GM12878 (cell line): ENCODE measurements at regions not wholly inside any gene's neighbourhood (a gene's known extent, or its start where the extent isn't known, plus 50 kb on each side); places are given as distances from the start of the nearest gene placed in this dataset.

ENCODE experiments used
- ATAC-seq: fragments of 200-7000 bp; cut with Tn5 transposase; 3 replicates; pipeline ENCODE4 v1.9.1; 2020; ENCODE audit warnings: mild to moderate bottlenecking, moderate library complexity
- BruUV-seq: library from RNA; stranded (reverse); fragments of 400-500 nt; replicated peaks from 2 replicates; lab custom pipeline; 2021; lab: Mats Ljungman, UMichigan
- CTCF ChIA-PET: fragments of 300-600 bp; sonication (Branson Sonifier 250); formaldehyde crosslinking; extraction: SDS; loops from one replicate; lab custom pipeline; 2021; ENCODE audit warnings: inconsistent platforms; lab: Yijun Ruan, JAX
- POLR2A ChIA-PET: fragments of 350-600 bp; formaldehyde crosslinking; extraction: SDS; loops from one replicate; lab custom pipeline; 2021; ENCODE audit warnings: inconsistent platforms; lab: Charles Lee
- RAD21 ChIA-PET: fragments of 300-600 bp; sonication (Branson Sonifier 250); formaldehyde crosslinking; loops from one replicate; lab custom pipeline; 2023; ENCODE audit warnings: antibody characterized with exemption; ENCODE audit not compliant: unreplicated experiment; lab: Charles Lee
- SMC1A ChIA-PET: fragments of 300-600 bp; sonication (Branson Sonifier 250); formaldehyde crosslinking; loops from one replicate; lab custom pipeline; 2023; ENCODE audit not compliant: unreplicated experiment, uncharacterized antibody; lab: Charles Lee
- DNase-seq: peaks from one replicate; pipeline ENCODE4 v3.0.0-alpha.2; 2011; ENCODE audit warnings: low read depth, low spot score
- FAIRE-seq: peaks from 3 replicates; lab custom pipeline; 2011; peaks lifted over from hg19 to GRCh38; lab: Jason Lieb, UNC
- H2AFZ ChIP-seq: 2 replicates; pipeline ENCODE4 v1.6.0; 2011; ENCODE audit warnings: low read depth, low read length, control low read depth; ENCODE audit not compliant: control insufficient read depth
- H3K27ac ChIP-seq: 2 replicates; pipeline ENCODE4 v1.5.1; 2011; ENCODE audit warnings: control low read depth; ENCODE audit not compliant: control insufficient read depth, insufficient read depth
- H3K27me3 ChIP-seq, 2 experiments: replicated peaks in 1 of 2; 2 replicates each; pipeline versions ENCODE4 v1.6.0 to v1.6.1; 2011; ENCODE audit warnings: low read length in 1 of 2; ENCODE audit not compliant: control insufficient read depth in 2 of 2, insufficient read depth in 2 of 2
- H3K36me3 ChIP-seq, 2 experiments: 2 replicates each; pipeline ENCODE4 v1.5.1; 2011; ENCODE audit warnings: low read length in 1 of 2; ENCODE audit not compliant: control insufficient read depth in 2 of 2, insufficient read depth in 2 of 2
- H3K4me1 ChIP-seq: 2 replicates; pipeline ENCODE4 v1.6.1; 2011; ENCODE audit warnings: mild to moderate bottlenecking, low read length, moderate library complexity, mixed read lengths; ENCODE audit not compliant: control insufficient read depth, insufficient read depth
- H3K4me2 ChIP-seq: 2 replicates; pipeline ENCODE4 v1.6.0; 2011; ENCODE audit warnings: control low read depth; ENCODE audit not compliant: control insufficient read depth, insufficient read depth
- H3K4me3 ChIP-seq: fragments of 200-600 bp; sonication (generic); 2 replicates; pipeline ENCODE4 v1.5.1; 2016
- H3K79me2 ChIP-seq: 2 replicates; pipeline ENCODE4 v1.6.0; 2011; ENCODE audit warnings: low read length; ENCODE audit not compliant: control insufficient read depth, insufficient read depth
- H3K9ac ChIP-seq: 2 replicates; pipeline ENCODE4 v1.8.0; 2011; ENCODE audit warnings: low read length, control low read depth, mixed read lengths; ENCODE audit not compliant: control insufficient read depth, insufficient read depth
- H3K9me3 ChIP-seq: replicated peaks from 3 replicates; pipeline ENCODE4 v1.5.1; 2011; ENCODE audit warnings: mild to moderate bottlenecking, low read length; ENCODE audit not compliant: control insufficient read depth, insufficient read depth
- H4K20me1 ChIP-seq: 2 replicates; pipeline ENCODE4 v1.6.0; 2011; ENCODE audit not compliant: control insufficient read depth, insufficient read depth
- CEBPB ChIP-seq, 2 experiments: fragments of 150-350 bp in 1 of 2; IDR thresholded peaks; 2 replicates each; pipeline ENCODE4 v1.6.1; 2012 to 2014; ENCODE audit warnings: low read depth in 2 of 2, low read length in 2 of 2, borderline replicate concordance in 1 of 2, inconsistent platforms in 1 of 2
- CHD1 ChIP-seq: IDR thresholded peaks from 2 replicates; pipeline ENCODE4 v1.6.1; 2012; ENCODE audit warnings: low read depth, low read length, improper control_type of control experiment
- FOXK2 ChIP-seq: fragments of 450-650 bp; IDR thresholded peaks from 2 replicates; pipeline ENCODE4 v1.6.1; 2017; ENCODE audit warnings: mild to moderate bottlenecking, moderate library complexity
- MXI1 ChIP-seq: fragments of 150-350 bp; IDR thresholded peaks from 2 replicates; pipeline ENCODE4 v1.6.1; 2011; ENCODE audit warnings: low read depth, mild to moderate bottlenecking, inconsistent platforms, low read length, improper control_type of control experiment
- MYB ChIP-seq: fragments of 150-350 bp; IDR thresholded peaks from 2 replicates; pipeline ENCODE4 v1.6.1; 2014; ENCODE audit warnings: mild to moderate bottlenecking, low read depth, low read length, borderline replicate concordance
- NBN ChIP-seq: fragments of 450-650 bp; IDR thresholded peaks from 2 replicates; pipeline ENCODE4 v1.6.1; 2016
- SMAD5 ChIP-seq: IDR thresholded peaks from 2 replicates; pipeline ENCODE4 v1.6.1; 2016; ENCODE audit warnings: antibody characterized with exemption, low read depth
- TCF7 ChIP-seq: IDR thresholded peaks from 2 replicates; pipeline ENCODE4 v1.6.1; 2014; ENCODE audit warnings: antibody characterized with exemption, borderline replicate concordance
- YBX1 ChIP-seq: fragments of 450-650 bp; IDR thresholded peaks from 2 replicates; pipeline ENCODE4 v1.6.1; 2016; ENCODE audit warnings: antibody characterized with exemption
- ZBED1 ChIP-seq: IDR thresholded peaks from 2 replicates; pipeline ENCODE4 v1.6.1; 2016; ENCODE audit warnings: borderline replicate concordance
- ZNF622 ChIP-seq: fragments of 450-650 bp; IDR thresholded peaks from 2 replicates; pipeline ENCODE4 v1.6.1; 2017; ENCODE audit warnings: mild to moderate bottlenecking, inconsistent platforms
- WGBS: methylation state at CpG from one replicate; pipeline ENCODE4 v1.1.6; 2016; ENCODE audit warnings: low lambda C conversion rate; ENCODE audit not compliant: insufficient replicate concordance, insufficient coverage; ENCODE audit errors: missing lambda C conversion rate; 5-methylcytosine and 5-hydroxymethylcytosine counted together
- in situ Hi-C: fragments of 300-500 bp; cut with MboI; formaldehyde crosslinking; loops from 9 replicates; pipeline ENCODE4 v1.14.3; 2018; ENCODE audit warnings: mixed read lengths
- intact Hi-C: fragments of 100-400 bp; cut with micrococcal nuclease; formaldehyde crosslinking; loops from one replicate; pipeline ENCODE4 v1.14.2; 2022; ENCODE audit not compliant: unreplicated experiment
- TF ChIP-seq, protein P1 (sequence below): fragments of 450-650 bp; IDR thresholded peaks from 2 replicates; pipeline ENCODE4 v1.6.1; 2014; ENCODE audit warnings: mild to moderate bottlenecking
- TF ChIP-seq, protein P2 (sequence below): fragments of 450-650 bp; conservative IDR thresholded peaks from 2 replicates; pipeline ENCODE4 v1.6.1; 2017; ENCODE audit warnings: mild to moderate bottlenecking, moderate library complexity
- TF ChIP-seq, protein P3 (sequence below): fragments of 450-650 bp; IDR thresholded peaks from 2 replicates; pipeline ENCODE4 v1.6.1; 2016; ENCODE audit warnings: mild to moderate bottlenecking
- TF ChIP-seq, protein P4 (sequence below): fragments of 450-650 bp; IDR thresholded peaks from 2 replicates; pipeline ENCODE4 v1.6.1; 2017; ENCODE audit warnings: low read depth, mild to moderate bottlenecking, moderate library complexity
- TF ChIP-seq, protein P5 (sequence below): IDR thresholded peaks from 2 replicates; pipeline ENCODE4 v1.6.1; 2011; ENCODE audit warnings: borderline replicate concordance, low read depth, mild to moderate bottlenecking, moderate library complexity, low read length; ENCODE audit not compliant: insufficient read depth, poor library complexity, severe bottlenecking

DNA sequence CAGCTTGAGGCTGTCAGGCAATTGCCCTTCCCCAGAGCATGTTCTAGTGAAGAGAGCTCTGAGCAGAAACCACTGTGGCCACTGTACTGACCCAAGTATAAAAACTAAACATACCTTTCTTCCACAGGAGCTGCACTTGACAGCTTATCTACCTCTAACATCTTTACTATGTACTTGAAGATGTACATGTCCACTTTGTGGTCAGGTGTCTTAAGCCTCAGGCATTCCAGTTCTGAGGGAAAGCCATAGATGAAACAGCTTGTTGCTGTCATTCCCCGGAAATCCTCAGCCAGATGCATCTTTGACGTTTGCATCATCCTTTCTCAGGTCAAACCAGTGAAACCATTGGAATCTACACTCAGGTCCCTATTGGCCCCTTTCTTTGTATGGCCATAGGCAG is 70.4 kb downstream of the CHRM3 start:
- Histone ChIP-seq H3K4me1 (no peaks in the 10 kb centered on the region), H3K9ac (no peak overlapping the region), H2AFZ (no peak overlapping the region), H3K27me3 (no peaks in the 10 kb centered on the region), H3K36me3 (no peaks in the 10 kb centered on the region), H3K9me3 (no peaks in the 10 kb centered on the region), H4K20me1 (no peaks in the 10 kb centered on the region), H3K4me2 (no peak overlapping the region), H3K4me3 (no peak overlapping the region), H3K79me2 (no peaks in the 10 kb centered on the region), H3K27ac (no peak overlapping the region)
- intact Hi-C loops = no loop called here
- 50% methylated on average over 2 of the region's 2 CpGs for WGBS
- POLR2A ChIA-PET = no interaction called here
- DNase-seq (no peak), FAIRE-seq (no peak), ATAC-seq (no peak)
- BruUV-seq = no TSS peak
- SMC1A ChIA-PET = no interaction called here
- CTCF ChIA-PET = no interaction called here
- in situ Hi-C loops = no loop called here
- RAD21 ChIA-PET = no interaction called here
- TF ChIP-seq, protein P1, sequence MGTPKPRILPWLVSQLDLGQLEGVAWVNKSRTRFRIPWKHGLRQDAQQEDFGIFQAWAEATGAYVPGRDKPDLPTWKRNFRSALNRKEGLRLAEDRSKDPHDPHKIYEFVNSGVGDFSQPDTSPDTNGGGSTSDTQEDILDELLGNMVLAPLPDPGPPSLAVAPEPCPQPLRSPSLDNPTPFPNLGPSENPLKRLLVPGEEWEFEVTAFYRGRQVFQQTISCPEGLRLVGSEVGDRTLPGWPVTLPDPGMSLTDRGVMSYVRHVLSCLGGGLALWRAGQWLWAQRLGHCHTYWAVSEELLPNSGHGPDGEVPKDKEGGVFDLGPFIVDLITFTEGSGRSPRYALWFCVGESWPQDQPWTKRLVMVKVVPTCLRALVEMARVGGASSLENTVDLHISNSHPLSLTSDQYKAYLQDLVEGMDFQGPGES = no peak
- TF ChIP-seq CHD1 = no peak
- no peak for TF ChIP-seq FOXK2
- TF ChIP-seq TCF7 = no peak
- no peak for TF ChIP-seq SMAD5
- no peak for TF ChIP-seq ZNF622
- TF ChIP-seq, protein P2, sequence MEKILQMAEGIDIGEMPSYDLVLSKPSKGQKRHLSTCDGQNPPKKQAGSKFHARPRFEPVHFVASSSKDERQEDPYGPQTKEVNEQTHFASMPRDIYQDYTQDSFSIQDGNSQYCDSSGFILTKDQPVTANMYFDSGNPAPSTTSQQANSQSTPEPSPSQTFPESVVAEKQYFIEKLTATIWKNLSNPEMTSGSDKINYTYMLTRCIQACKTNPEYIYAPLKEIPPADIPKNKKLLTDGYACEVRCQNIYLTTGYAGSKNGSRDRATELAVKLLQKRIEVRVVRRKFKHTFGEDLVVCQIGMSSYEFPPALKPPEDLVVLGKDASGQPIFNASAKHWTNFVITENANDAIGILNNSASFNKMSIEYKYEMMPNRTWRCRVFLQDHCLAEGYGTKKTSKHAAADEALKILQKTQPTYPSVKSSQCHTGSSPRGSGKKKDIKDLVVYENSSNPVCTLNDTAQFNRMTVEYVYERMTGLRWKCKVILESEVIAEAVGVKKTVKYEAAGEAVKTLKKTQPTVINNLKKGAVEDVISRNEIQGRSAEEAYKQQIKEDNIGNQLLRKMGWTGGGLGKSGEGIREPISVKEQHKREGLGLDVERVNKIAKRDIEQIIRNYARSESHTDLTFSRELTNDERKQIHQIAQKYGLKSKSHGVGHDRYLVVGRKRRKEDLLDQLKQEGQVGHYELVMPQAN = no peak
- no peak for TF ChIP-seq NBN
- TF ChIP-seq MXI1 = no peak
- TF ChIP-seq YBX1 = no peak
- TF ChIP-seq, protein P3, sequence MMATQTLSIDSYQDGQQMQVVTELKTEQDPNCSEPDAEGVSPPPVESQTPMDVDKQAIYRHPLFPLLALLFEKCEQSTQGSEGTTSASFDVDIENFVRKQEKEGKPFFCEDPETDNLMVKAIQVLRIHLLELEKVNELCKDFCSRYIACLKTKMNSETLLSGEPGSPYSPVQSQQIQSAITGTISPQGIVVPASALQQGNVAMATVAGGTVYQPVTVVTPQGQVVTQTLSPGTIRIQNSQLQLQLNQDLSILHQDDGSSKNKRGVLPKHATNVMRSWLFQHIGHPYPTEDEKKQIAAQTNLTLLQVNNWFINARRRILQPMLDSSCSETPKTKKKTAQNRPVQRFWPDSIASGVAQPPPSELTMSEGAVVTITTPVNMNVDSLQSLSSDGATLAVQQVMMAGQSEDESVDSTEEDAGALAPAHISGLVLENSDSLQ = no peak
- TF ChIP-seq CEBPB (IDR thresholded peaks at IDR 0.05; ENCODE audit: borderline replicate concordance in 1 of 2, low read depth in 2 of 2, low read length in 2 of 2) = no peak
- no peak for TF ChIP-seq MYB
- TF ChIP-seq ZBED1 = no peak
- TF ChIP-seq, protein P4, sequence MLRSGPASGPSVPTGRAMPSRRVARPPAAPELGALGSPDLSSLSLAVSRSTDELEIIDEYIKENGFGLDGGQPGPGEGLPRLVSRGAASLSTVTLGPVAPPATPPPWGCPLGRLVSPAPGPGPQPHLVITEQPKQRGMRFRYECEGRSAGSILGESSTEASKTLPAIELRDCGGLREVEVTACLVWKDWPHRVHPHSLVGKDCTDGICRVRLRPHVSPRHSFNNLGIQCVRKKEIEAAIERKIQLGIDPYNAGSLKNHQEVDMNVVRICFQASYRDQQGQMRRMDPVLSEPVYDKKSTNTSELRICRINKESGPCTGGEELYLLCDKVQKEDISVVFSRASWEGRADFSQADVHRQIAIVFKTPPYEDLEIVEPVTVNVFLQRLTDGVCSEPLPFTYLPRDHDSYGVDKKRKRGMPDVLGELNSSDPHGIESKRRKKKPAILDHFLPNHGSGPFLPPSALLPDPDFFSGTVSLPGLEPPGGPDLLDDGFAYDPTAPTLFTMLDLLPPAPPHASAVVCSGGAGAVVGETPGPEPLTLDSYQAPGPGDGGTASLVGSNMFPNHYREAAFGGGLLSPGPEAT = no peak
- TF ChIP-seq, protein P5, sequence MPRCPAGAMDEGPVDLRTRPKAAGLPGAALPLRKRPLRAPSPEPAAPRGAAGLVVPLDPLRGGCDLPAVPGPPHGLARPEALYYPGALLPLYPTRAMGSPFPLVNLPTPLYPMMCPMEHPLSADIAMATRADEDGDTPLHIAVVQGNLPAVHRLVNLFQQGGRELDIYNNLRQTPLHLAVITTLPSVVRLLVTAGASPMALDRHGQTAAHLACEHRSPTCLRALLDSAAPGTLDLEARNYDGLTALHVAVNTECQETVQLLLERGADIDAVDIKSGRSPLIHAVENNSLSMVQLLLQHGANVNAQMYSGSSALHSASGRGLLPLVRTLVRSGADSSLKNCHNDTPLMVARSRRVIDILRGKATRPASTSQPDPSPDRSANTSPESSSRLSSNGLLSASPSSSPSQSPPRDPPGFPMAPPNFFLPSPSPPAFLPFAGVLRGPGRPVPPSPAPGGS = no peak
